ENCODE measurements at regions not wholly inside any gene's neighbourhood (a gene's known extent, or its start where the extent isn't known, plus 50 kb on each side); places are given as distances from the start of the nearest gene placed in this dataset.

- Histone ChIP-seq H3K9me3 (ENCODE audit: control insufficient read depth, insufficient read depth, low read length) (no peaks in the 10 kb centered on the region), H4K20me1 (ENCODE audit: control insufficient read depth, insufficient read depth, low read depth, low read length) (no peaks in the 10 kb centered on the region), H3K79me2 (ENCODE audit: control insufficient read depth, low read length) (no peaks in the 10 kb centered on the region), H3K4me2 (ENCODE audit: low read length) (no peak overlapping the region), H3K27me3 (ENCODE audit: control insufficient read depth, low read length) (no peaks in the 10 kb centered on the region), H3K36me3 (ENCODE audit: control insufficient read depth, low read length) (no peaks in the 10 kb centered on the region), H3F3A (ENCODE audit: control insufficient read depth, insufficient read depth) (no peaks in the 10 kb centered on the region), H3K4me3 (ENCODE audit: low read length) (no peak overlapping the region), H3K4me1 (ENCODE audit: control insufficient read depth, low read length) (no peaks in the 10 kb centered on the region), H3K9me2 (replicated peaks; ENCODE audit: control insufficient read depth, low read length) (no peaks in the 10 kb centered on the region), H3K27ac (ENCODE audit: low read depth, low read length) (no peak overlapping the region)
- no peak for TF ChIP-seq EZH2phosphoT487 (IDR thresholded peaks at IDR 0.05; ENCODE audit: borderline replicate concordance, low read length)
- TF ChIP-seq, protein P1, sequence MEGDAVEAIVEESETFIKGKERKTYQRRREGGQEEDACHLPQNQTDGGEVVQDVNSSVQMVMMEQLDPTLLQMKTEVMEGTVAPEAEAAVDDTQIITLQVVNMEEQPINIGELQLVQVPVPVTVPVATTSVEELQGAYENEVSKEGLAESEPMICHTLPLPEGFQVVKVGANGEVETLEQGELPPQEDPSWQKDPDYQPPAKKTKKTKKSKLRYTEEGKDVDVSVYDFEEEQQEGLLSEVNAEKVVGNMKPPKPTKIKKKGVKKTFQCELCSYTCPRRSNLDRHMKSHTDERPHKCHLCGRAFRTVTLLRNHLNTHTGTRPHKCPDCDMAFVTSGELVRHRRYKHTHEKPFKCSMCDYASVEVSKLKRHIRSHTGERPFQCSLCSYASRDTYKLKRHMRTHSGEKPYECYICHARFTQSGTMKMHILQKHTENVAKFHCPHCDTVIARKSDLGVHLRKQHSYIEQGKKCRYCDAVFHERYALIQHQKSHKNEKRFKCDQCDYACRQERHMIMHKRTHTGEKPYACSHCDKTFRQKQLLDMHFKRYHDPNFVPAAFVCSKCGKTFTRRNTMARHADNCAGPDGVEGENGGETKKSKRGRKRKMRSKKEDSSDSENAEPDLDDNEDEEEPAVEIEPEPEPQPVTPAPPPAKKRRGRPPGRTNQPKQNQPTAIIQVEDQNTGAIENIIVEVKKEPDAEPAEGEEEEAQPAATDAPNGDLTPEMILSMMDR (IDR thresholded peaks at IDR 0.05; ENCODE audit: low read depth, low read length, poor library complexity, severe bottlenecking) = no peak
Observed at GRCh38 chr4:189177130-189177529, 763.5 kb upstream of the FRG1 start.

- Histone ChIP-seq H3K9me3 (ENCODE audit: control insufficient read depth, insufficient read depth, low read length) (no peaks in the 10 kb centered on the region), H3K4me2 (ENCODE audit: low read length) (no peak overlapping the region), H4K20me1 (ENCODE audit: control insufficient read depth, insufficient read depth, low read depth, low read length) (no peaks in the 10 kb centered on the region), H3K4me1 (ENCODE audit: control insufficient read depth, low read length) (no peaks in the 10 kb centered on the region), H3K4me3 (ENCODE audit: low read length) (no peak overlapping the region), H3K79me2 (ENCODE audit: control insufficient read depth, low read length) (no peaks in the 10 kb centered on the region), H3F3A (ENCODE audit: control insufficient read depth, insufficient read depth) (no peaks in the 10 kb centered on the region), H3K27ac (ENCODE audit: low read depth, low read length) (no peak overlapping the region), H3K27me3 (ENCODE audit: control insufficient read depth, low read length) (no peaks in the 10 kb centered on the region), H3K9me2 (replicated peaks; ENCODE audit: control insufficient read depth, low read length) (no peaks in the 10 kb centered on the region), H3K36me3 (ENCODE audit: control insufficient read depth, low read length) (no peaks in the 10 kb centered on the region)
- no peak for TF ChIP-seq EZH2phosphoT487 (IDR thresholded peaks at IDR 0.05; ENCODE audit: borderline replicate concordance, low read length)
- TF ChIP-seq, protein P1 (IDR thresholded peaks at IDR 0.05; ENCODE audit: low read depth, low read length, poor library complexity, severe bottlenecking) = no peak
Observed at GRCh38 chr4:189178125-189178746, 762.4 kb upstream of the FRG1 start.

DNA sequence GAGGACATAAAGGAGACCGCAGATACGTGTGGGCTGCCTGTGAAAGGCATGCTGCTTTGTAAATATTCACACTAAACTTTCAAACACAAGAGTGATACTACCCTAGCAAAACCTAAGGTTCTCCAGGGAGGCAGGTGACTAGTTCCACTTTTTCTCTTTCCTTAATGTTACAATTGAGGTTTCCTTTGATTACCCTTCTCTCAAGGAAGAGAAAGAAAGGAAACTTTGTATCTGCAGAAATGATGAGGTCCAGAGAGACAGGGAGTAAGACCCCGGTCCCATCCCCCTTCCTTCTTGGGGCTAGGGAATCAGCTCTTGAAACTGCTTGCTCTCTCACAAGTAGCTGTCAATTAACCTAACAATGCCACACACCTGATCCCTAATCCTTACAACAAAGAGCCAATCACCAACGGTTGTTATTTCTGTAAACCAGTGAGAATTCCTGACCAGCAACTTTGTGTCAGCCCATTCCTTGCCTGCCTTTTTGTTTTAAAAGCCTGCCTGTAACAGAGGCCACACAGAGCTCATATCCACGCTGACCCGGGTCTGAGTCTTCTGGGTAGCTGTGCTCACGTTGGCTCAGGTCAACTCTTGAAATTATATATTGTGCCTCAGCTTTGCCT, 754.8 kb upstream of the FRG1 start:
- no peaks in the 10 kb centered on the region for H3F3A ChIP-seq (ENCODE audit: control insufficient read depth, insufficient read depth)
- no peak for TF ChIP-seq EZH2phosphoT487 (IDR thresholded peaks at IDR 0.05; ENCODE audit: borderline replicate concordance, low read length)
- TF ChIP-seq, protein P1 (IDR thresholded peaks at IDR 0.05; ENCODE audit: low read depth, low read length, poor library complexity, severe bottlenecking) = no peak
- H3K79me2 ChIP-seq (ENCODE audit: control insufficient read depth, low read length) = no peaks in the 10 kb centered on the region
- H4K20me1 ChIP-seq (ENCODE audit: control insufficient read depth, insufficient read depth, low read depth, low read length) = no peaks in the 10 kb centered on the region
- H3K4me3 ChIP-seq (ENCODE audit: low read length) = no peak overlapping the region
- no peaks in the 10 kb centered on the region for H3K27me3 ChIP-seq (ENCODE audit: control insufficient read depth, low read length)
- no peaks in the 10 kb centered on the region for H3K9me2 ChIP-seq (replicated peaks; ENCODE audit: control insufficient read depth, low read length)
- no peaks in the 10 kb centered on the region for H3K9me3 ChIP-seq (ENCODE audit: control insufficient read depth, insufficient read depth, low read length)
- H3K27ac ChIP-seq (ENCODE audit: low read depth, low read length) = no peak overlapping the region
- no peaks in the 10 kb centered on the region for H3K36me3 ChIP-seq (ENCODE audit: control insufficient read depth, low read length)
- H3K4me1 ChIP-seq (ENCODE audit: control insufficient read depth, low read length) = no peaks in the 10 kb centered on the region
- H3K4me2 ChIP-seq (ENCODE audit: low read length) = no peak overlapping the region

Data from DOHH2 (cell line).